Keratinocyte (primary cell): ENCODE measurements at regions not wholly inside any gene's neighbourhood (a gene's known extent, or its start where the extent isn't known, plus 50 kb on each side); places are given as distances from the start of the nearest gene placed in this dataset.

Source experiments
- EZH2 ChIP-seq: IDR thresholded peaks from one replicate; pipeline ENCODE4 v1.6.1; 2012; ENCODE audit warnings: inconsistent platforms, mild to moderate bottlenecking, low read length, moderate library complexity
- TF ChIP-seq, protein P1 (sequence below), 3 experiments: IDR thresholded peaks in 1 of 3; conservative IDR thresholded peaks in 1 of 3; optimal IDR thresholded peaks in 1 of 3; 2 replicates in 2 of 3; 3 replicates in 1 of 3; pipeline versions ENCODE3 to v1.5.1; 2011; ENCODE audit warnings: low read length in 3 of 3, mild to moderate bottlenecking in 3 of 3, moderate library complexity in 2 of 3, control low read depth in 1 of 3, inconsistent platforms in 1 of 3; ENCODE audit not compliant: insufficient read depth in 2 of 3; ENCODE audit errors: extremely low read depth in 1 of 3

DNA sequence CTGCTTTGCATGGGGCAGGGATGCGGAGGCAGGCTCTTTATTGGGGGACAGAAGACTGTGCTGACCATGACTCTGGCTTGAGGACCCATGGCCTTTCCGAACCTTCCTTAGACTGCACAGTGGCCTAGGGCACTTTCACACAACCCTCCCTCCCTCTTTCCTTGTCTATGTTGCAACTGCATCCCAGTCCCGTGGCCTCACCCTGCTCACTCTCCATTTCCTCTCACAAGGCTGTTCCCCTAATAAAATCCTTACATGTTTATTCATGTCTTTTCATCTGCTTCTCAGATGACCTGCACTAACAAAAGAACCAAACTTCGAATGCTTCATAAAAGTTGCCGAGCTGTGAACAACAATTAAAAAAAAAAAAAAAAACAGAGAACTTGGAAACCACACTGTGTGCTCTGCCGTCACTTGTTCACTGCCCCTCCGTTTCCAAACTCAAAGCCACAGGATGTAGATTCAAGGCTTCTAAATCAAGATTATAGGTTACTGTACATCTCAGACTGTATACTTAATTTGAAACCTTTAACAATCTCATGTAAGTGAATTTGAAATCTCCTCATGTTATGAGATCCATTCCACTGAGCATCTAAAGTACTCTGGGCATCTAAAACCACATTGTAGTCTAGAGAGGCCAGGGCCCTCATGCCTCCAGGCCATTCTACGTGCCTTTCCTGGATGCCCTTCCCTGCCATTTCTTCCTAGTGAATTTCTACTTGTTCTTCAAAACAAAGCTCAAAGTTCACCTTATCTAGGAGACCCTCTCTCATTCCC, 265.9 kb downstream of the SNX13 start:
- TF ChIP-seq, protein P1, sequence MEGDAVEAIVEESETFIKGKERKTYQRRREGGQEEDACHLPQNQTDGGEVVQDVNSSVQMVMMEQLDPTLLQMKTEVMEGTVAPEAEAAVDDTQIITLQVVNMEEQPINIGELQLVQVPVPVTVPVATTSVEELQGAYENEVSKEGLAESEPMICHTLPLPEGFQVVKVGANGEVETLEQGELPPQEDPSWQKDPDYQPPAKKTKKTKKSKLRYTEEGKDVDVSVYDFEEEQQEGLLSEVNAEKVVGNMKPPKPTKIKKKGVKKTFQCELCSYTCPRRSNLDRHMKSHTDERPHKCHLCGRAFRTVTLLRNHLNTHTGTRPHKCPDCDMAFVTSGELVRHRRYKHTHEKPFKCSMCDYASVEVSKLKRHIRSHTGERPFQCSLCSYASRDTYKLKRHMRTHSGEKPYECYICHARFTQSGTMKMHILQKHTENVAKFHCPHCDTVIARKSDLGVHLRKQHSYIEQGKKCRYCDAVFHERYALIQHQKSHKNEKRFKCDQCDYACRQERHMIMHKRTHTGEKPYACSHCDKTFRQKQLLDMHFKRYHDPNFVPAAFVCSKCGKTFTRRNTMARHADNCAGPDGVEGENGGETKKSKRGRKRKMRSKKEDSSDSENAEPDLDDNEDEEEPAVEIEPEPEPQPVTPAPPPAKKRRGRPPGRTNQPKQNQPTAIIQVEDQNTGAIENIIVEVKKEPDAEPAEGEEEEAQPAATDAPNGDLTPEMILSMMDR (optimal IDR thresholded peaks at IDR 0.05 in 1 of 3, IDR thresholded peaks at IDR 0.05 in 1 of 3, conservative IDR thresholded peaks at IDR 0.05 in 1 of 3; ENCODE audit: extremely low read depth in 1 of 3, insufficient read depth in 2 of 3, low read length in 3 of 3) = no peak
- TF ChIP-seq EZH2 = no peak
